GM19395 (cell line): ENCODE measurements at regions not wholly inside any gene's neighbourhood (a gene's known extent, or its start where the extent isn't known, plus 50 kb on each side); places are given as distances from the start of the nearest gene placed in this dataset.
"Not testable (repeated sequence)": the region's sequence is repeated elsewhere in the genome, so short reads cannot be mapped to it uniquely, and the experiment has no call there.

ENCODE experiments used
- ATAC-seq: cut with Tn5 transposase; IDR thresholded peaks from one replicate; pipeline ENCODE4 v1.9.1; 2021; ENCODE audit warnings: mild to moderate bottlenecking, moderate library complexity; ENCODE audit not compliant: unreplicated experiment

- ATAC-seq, result no peak
Observed at GRCh38 chr15:91413142-91413541, 313.1 kb downstream of the SV2B start.

GRCh38 chr15:91414124-91414523 is 314.1 kb downstream of the SV2B start:
- ATAC-seq, result no peak

DNA sequence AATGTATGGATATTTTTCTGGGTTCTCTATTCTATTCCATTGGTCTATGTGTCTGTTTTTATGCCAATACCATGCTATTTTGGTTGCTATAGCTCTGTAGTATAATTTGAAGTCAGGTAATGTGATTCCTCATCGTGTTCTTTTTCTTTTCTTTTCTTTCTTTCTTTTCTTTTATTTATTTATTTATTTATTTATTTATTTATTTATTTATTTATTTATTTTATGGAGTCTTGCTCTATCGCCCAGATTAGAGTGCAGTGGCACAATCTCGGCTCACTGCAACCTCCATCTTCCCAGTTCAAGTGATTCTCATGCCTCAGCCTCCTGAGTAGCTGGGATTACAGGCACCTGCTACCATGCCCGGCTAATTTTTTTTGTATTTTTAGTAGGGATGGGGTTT is 315.2 kb downstream of the SV2B start:
- ATAC-seq, result not testable (repeated sequence)

GRCh38 chr15:91420689-91421088 is 320.6 kb downstream of the SV2B start:
- no peak for ATAC-seq

DNA sequence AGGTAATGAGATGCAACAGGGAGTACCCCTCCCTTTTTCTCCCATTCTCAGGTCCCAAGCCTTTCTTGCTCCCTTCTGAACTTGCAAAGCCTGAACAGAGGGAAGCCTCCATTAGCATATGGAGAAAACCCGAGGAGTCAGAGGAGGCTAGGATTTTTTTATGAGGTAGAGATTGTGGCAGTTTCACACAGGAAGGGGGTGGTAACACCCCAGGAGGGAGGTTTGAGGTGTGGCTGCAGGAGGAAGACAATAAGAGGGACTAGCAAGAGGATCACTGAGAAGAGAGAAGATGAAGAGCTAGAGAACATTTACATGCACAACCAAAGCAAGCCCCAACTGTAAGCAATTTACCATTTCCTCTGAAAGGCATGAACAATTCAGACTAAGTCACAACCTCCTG is 322.7 kb downstream of the SV2B start:
- no peak for ATAC-seq

DNA sequence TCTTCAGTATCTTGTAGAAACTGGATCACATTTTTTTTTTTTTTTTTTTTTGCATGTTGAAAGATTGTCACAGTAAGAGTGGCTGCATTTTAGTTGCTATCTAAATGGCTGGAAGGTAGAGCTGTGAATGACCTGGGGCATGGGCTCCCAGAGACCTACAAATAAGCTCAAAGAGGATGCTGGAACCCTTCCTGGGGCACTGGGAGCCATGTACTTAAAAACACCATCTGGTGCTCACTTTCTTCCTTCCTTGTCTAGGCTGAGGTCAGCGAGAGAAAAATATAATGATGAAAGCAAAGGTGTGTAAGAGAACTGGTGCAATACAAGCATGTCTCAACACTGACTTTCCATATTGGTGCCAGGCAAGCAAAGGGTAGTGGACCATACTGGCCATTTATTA is 323.9 kb downstream of the SV2B start:
- ATAC-seq, result no peak

DNA sequence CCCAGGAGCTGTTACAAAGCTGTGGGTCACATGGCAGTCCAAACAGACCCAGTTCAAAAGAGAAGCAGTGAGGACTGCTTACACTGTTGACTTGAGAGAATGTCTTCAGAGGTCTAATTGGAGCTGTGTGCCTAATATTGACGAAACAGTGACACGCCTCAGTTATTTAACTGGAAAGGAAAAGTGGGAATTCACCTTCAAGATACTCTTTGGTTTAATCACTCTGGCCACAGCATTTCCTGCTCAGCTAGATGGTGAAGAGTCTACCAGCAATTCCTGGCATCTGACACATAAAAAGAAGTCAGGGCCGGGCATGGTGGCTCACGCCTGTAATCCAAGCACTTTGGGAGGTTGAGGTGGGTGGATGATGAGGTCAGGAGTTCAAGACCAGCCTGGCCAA is 326.4 kb downstream of the SV2B start:
- no peak for ATAC-seq

DNA sequence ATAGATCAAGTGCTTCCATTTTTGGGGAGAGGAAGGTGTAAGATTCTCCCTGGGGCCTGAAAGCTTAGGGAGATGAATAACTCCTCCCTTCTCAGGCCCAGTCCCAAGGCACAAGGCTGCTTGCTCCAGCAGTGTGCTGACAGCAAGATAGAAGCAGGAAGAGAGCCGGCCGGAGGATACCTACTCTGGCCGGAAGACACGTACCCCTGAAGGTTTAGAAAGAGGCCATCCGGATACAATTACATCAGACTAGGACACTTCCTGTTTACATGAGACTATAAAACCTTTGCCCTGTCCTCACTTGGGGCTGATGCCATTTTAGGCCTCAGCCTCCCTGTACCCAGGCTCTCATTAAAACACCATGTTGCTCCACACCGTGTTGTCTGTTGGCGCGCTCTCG is 329.9 kb downstream of the SV2B start:
- no peak for ATAC-seq

DNA sequence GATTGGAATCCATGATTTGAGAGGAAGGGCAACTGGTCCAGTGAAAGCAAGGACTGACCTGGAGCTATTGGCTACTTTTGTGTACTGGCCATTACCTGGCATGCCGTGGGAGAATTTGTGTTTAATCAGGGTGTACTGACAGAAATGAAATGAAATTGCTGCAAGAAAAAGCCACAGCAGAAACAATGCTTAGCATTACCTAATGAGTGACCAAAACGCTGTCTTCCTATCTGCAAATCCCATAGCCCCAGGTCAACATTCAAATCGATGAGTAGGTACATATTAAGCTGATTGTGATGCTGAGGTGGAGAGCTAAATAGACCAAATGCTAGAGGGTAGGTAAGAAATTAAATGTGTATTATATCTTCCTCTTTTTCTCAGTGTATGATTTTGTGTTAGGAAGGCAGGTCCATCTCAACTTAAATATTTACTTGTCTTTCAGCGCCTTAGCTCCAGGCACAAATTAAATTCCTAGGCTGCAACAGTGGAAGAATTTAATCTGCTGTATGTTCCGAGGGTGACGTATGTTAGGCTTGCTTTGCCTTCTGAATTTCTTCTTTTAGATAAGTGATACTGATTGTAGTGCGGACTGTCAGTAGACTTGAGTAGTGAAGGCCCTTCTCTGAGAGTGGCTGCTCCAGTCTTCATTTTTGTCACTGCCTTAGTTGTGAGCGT is 331.1 kb downstream of the SV2B start:
- no peak for ATAC-seq

GRCh38 chr15:91435113-91435512 is 335.1 kb downstream of the SV2B start:
- no peak for ATAC-seq

DNA sequence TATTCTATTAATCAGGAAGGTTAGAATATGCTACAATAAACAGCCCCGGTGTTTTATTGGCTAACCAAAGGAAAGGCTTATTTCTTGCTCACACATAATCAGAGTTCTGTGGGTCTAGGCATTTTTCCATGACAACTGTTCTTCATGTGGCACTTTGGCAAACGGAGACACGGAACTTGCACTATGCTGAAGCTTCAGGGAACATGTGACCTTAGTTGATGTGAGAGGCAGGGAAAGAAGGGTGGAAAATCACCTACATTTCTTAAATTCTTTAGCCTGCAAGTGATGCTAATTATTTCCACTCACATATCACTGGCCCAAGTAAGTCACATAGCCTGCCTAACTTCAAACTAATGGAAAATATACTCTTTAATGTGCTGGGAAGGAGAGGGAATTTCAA is 344.6 kb downstream of the SV2B start:
- ATAC-seq, result no peak

DNA sequence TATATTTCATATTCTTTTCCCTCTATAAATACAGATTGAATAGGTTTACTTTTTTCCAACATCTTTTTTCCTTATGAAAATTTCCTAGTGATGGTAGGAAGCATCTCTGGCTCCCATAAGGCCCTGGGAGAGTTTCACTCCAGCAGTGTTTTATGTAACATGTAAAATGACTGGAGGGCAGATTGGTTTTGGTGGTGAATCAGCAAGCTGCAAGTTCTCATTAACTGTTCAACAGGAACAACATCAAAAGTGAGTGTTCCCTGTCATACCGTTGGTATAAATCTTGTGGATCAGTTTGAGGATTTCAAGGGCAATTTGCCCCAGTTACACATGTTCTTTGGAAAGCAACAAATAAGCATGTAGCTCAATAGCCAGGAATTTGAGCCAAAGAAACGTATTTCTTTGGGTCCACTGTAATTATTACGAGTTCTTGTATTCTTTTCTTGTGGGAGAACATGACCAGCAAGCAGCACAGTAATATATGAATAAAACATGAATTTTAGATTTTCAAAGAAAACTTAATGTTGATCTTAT is 345.7 kb downstream of the SV2B start:
- ATAC-seq, result no peak

GRCh38 chr15:91447991-91448644 is 348.1 kb downstream of the SV2B start:
- ATAC-seq, result no peak

- ATAC-seq, result not testable (repeated sequence)
Observed at GRCh38 chr15:91453376-91453775, 353.3 kb downstream of the SV2B start.

DNA sequence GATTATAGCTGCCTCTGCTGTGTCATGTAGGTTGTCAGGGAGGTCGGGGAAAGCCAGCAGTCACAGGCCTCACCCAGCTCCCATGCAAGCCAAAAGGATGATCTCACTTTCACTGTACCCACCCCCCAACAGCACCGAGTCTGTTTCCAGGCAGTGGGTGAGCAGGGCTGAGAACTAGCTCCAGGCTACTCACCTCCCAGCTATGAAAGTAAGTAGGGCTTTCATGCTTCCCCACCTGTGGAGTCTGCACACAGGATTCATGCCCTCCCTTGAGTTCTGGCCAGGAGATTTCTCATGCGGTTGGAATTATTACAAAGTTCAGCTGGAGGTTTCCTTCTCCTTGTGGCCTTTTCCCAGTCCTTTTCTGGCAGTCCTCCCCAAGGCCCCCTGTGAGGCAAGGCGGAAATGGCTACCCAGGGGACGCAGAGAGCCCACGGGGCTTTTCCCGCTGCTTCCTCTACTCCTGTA is 356.2 kb downstream of the SV2B start:
- ATAC-seq, result no peak

DNA sequence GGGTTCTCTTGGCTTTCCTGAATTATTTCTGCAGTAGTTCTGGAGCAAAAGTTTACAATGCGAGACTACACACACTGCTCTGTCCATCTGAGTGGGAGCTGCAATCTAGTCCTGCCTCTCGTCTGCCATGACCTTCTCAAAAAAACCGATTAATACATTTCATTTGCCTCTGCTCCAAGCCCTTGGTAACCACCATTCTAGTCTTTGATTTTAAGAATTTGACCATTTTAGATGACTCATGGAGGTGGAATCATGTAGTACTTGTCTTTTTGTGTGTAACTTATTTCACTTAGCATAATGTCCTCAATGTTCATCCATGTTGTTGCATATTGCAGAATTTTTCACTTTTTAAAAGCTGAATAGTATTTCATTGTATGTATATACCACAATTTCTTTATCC is 356.9 kb downstream of the SV2B start:
- no peak for ATAC-seq

GRCh38 chr15:91461377-91461776 is 361.3 kb downstream of the SV2B start:
- no peak for ATAC-seq

GRCh38 chr15:91465086-91465485 is 365.0 kb downstream of the SV2B start:
- no peak for ATAC-seq

DNA sequence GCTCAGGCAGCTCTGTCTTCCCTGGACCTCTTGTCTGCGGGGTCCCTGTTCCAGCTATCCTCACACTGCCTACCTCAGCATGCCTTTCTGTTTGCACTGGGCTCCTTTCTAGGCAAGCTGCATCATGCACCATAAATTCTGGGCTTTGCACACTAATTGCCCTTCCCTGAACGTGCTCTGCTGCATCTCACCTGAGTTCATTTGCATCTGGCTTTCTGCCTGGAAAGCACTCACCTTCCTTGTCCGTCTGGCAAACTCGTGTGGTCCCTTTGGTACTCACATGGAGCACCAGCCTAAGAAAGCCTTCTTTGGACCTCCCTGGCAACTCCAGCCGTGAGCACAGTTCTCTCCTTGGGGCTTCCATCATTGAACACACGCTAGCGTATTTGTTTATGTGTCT is 365.6 kb downstream of the SV2B start:
- no peak for ATAC-seq

GRCh38 chr15:91468871-91469580 is 369.0 kb downstream of the SV2B start:
- ATAC-seq, result no peak

DNA sequence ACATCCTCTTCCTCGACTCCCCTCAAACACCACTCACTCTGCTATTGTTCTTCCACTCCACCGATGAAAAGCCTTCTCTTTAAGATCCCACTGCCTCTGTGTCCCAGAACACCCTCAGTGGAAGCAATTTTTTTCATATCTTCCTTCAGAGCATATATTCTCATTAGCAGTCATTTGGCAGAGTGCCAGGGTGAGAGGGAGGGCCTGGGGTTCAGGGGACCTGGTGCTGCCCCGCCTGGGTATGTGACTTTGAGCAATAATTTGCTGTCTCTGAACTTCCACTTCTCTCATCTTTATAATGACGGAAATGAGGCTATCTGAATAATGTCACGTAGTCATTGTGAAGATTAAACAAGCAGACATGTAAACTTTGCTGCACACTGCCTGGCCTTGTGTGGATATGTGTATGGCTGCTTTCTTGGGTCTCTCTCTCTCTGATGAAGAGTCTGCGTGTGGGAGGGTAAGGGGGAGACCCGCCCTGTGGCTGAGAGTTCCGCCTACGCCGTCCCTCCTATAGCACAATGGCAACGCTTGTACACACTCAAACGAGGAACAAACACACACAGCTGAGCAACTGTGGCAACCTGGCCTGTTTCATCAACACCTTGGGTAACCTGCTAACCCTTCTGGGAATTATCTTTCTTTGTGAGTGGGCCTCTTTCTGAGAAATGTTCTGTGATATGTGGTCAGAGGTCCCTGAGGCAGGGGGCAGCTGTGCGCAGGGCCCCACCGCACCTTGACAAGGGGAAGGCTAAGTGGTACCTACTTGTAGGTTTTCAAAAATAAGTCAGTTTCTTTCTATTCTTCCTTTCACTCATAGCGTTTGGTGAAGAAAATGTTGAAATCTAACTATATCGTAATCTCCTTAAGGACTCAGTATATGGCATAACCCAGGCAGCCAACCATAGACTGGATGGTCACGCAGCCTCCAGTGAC is 369.8 kb downstream of the SV2B start:
- no peak for ATAC-seq
